GM18868 (cell line): ENCODE measurements at regions not wholly inside any gene's neighbourhood (a gene's known extent, or its start where the extent isn't known, plus 50 kb on each side); places are given as distances from the start of the nearest gene placed in this dataset.
"Not testable (repeated sequence)": the region's sequence is repeated elsewhere in the genome, so short reads cannot be mapped to it uniquely, and the experiment has no call there.

Experiments
- ATAC-seq: cut with Tn5 transposase; IDR thresholded peaks from one replicate; pipeline ENCODE4 v1.9.1; 2021; ENCODE audit warnings: mild to moderate bottlenecking, moderate library complexity; ENCODE audit not compliant: unreplicated experiment

GRCh38 chr7:106456329-106456728 lies 171.5 kb upstream of the NAMPT start:
- no peak for ATAC-seq

- ATAC-seq, result no peak
These were observed 167.5 kb upstream of the NAMPT start for GRCh38 chr7:106452031-106452851.

GRCh38 chr7:106451171-106451570 lies 166.4 kb upstream of the NAMPT start:
- ATAC-seq, result no peak

- no peak for ATAC-seq
These were observed 165.9 kb upstream of the NAMPT start for GRCh38 chr7:106450716-106451115.

- ATAC-seq, result no peak
These were observed 164.4 kb upstream of the NAMPT start for GRCh38 chr7:106448992-106449859.

- no peak for ATAC-seq
These were observed 163.7 kb upstream of the NAMPT start for GRCh38 chr7:106448346-106448991.

GRCh38 chr7:106447318-106447847 lies 162.6 kb upstream of the NAMPT start:
- ATAC-seq, result no peak

GRCh38 chr7:106445366-106445765 lies 160.6 kb upstream of the NAMPT start:
- ATAC-seq, result not testable (repeated sequence)

- ATAC-seq, result no peak
These were observed 159.4 kb upstream of the NAMPT start for GRCh38 chr7:106444068-106444655.

GRCh38 chr7:106443156-106443555 lies 158.4 kb upstream of the NAMPT start:
- no peak for ATAC-seq

GRCh38 chr7:106442476-106442875 lies 157.7 kb upstream of the NAMPT start:
- no peak for ATAC-seq

GRCh38 chr7:106441343-106441742 lies 156.6 kb upstream of the NAMPT start:
- not testable (repeated sequence) for ATAC-seq

GRCh38 chr7:106436933-106437332 lies 152.2 kb upstream of the NAMPT start:
- not testable (repeated sequence) for ATAC-seq

- no peak for ATAC-seq
These were observed 148.6 kb upstream of the NAMPT start for GRCh38 chr7:106433377-106433776.

- no peak for ATAC-seq
These were observed 146.0 kb upstream of the NAMPT start for GRCh38 chr7:106430535-106431455.

- ATAC-seq, result no peak
These were observed 145.3 kb upstream of the NAMPT start for GRCh38 chr7:106430103-106430502.

GRCh38 chr7:106426803-106427202 lies 142.0 kb upstream of the NAMPT start:
- no peak for ATAC-seq

GRCh38 chr7:106425017-106425719 lies 140.4 kb upstream of the NAMPT start:
- ATAC-seq, result peak; percentile 93

- ATAC-seq, result no peak
These were observed 139.8 kb upstream of the NAMPT start for GRCh38 chr7:106424476-106425016.
